ENCODE measurements at regions not wholly inside any gene's neighbourhood (a gene's known extent, or its start where the extent isn't known, plus 50 kb on each side); places are given as distances from the start of the nearest gene placed in this dataset.

- H3K27ac ChIP-seq (ENCODE audit: extremely low read depth, low read depth, low read length): no peak overlapping the region
- no peak overlapping the region for H3K4me3 ChIP-seq
- ATAC-seq: no peak
- no peaks in the 10 kb centered on the region for H3K27me3 ChIP-seq (ENCODE audit: control insufficient read depth in 2 of 2, insufficient read depth in 2 of 2, low read length in 2 of 2)
- DNase-seq (ENCODE audit: extremely low read depth in 1 of 4, low spot score in 3 of 4): no peak
- no peaks in the 10 kb centered on the region for H4K20me1 ChIP-seq (replicated peaks; ENCODE audit: control insufficient read depth, insufficient read depth, low read length)
- WGBS (ENCODE audit: insufficient coverage, low coverage, missing lambda C conversion rate): 14% methylated on average over 2 of the region's 2 CpGs
- ChIA-PET POLR2A (interaction anchor here (0.7 to 1.3 kb wide), 5 partner anchors 10 to 122 kb away, joined by 3 read pairs; no protein-coding TSS in a partner anchor), CTCF (ENCODE audit: low intra/inter-chr PET ratio) (no interaction called here)
- no peak for TF ChIP-seq ZNF354B (CRISPR knock-in tag; IDR thresholded peaks at IDR 0.05)
- TF ChIP-seq ZBTB1 (CRISPR knock-in tag; IDR thresholded peaks at IDR 0.05; ENCODE audit: borderline replicate concordance, low read depth): no peak
- no peak for TF ChIP-seq MCM7 (IDR thresholded peaks at IDR 0.05)
- TF ChIP-seq DNMT1 (IDR thresholded peaks at IDR 0.05): no peak
- no peak for TF ChIP-seq HIVEP1 (CRISPR knock-in tag; IDR thresholded peaks at IDR 0.05)
- TF ChIP-seq ZC3H8 (IDR thresholded peaks at IDR 0.05): no peak
- TF ChIP-seq, protein P1, sequence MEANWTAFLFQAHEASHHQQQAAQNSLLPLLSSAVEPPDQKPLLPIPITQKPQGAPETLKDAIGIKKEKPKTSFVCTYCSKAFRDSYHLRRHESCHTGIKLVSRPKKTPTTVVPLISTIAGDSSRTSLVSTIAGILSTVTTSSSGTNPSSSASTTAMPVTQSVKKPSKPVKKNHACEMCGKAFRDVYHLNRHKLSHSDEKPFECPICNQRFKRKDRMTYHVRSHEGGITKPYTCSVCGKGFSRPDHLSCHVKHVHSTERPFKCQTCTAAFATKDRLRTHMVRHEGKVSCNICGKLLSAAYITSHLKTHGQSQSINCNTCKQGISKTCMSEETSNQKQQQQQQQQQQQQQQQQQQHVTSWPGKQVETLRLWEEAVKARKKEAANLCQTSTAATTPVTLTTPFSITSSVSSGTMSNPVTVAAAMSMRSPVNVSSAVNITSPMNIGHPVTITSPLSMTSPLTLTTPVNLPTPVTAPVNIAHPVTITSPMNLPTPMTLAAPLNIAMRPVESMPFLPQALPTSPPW (CRISPR knock-in tag; IDR thresholded peaks at IDR 0.05): no peak
- no peak for TF ChIP-seq RHOXF2B (CRISPR knock-in tag; conservative IDR thresholded peaks at IDR 0.05)
- no peak for TF ChIP-seq THAP7 (CRISPR knock-in tag; IDR thresholded peaks at IDR 0.05)
- TF ChIP-seq MLX (CRISPR knock-in tag; conservative IDR thresholded peaks at IDR 0.05): no peak
- H3K79me2 ChIP-seq (ENCODE audit: control insufficient read depth, insufficient read depth, low read length): no peaks in the 10 kb centered on the region
- intact Hi-C loops (cut with micrococcal nuclease) (no loop called here), in situ Hi-C loops (cut with MboI) (no loop called here)
- H3K4me2 ChIP-seq (ENCODE audit: insufficient read depth, low read length): no peak overlapping the region
- no peak overlapping the region for H2AFZ ChIP-seq (ENCODE audit: low read depth, low read length)
- no peak for FAIRE-seq
- no peaks in the 10 kb centered on the region for H3K36me3 ChIP-seq (ENCODE audit: control insufficient read depth, insufficient read depth, low read length)
- H3K9ac ChIP-seq (ENCODE audit: insufficient read depth in 1 of 2, low read depth in 2 of 2, low read length in 2 of 2): no peak overlapping the region
- H3K4me1 ChIP-seq (replicated peaks in 1 of 2; ENCODE audit: control insufficient read depth in 2 of 2, insufficient read depth in 2 of 2, low read length in 2 of 2): peaks cover 13 to 57% of the 10 kb centered on the region in 2 experiments
- no peaks in the 10 kb centered on the region for H3K9me3 ChIP-seq (replicated peaks; ENCODE audit: control insufficient read depth, insufficient read depth, low read depth, low read length)
- no TSS peak for BruUV-seq (replicated peaks)
- no peaks in the 10 kb centered on the region for H3K9me1 ChIP-seq (ENCODE audit: control insufficient read depth, insufficient read depth, low read length)
Measured at GRCh38 chr1:234845836-234846235, 235.9 kb upstream of the IRF2BP2 start.

Data from K562 (cell line).